Liver (tissue), 8 donors: ENCODE measurements at regions not wholly inside any gene's neighbourhood (a gene's known extent, or its start where the extent isn't known, plus 50 kb on each side); places are given as distances from the start of the nearest gene placed in this dataset.

Experiments used
- DNase-seq: peaks from one replicate; pipeline ENCODE4 v3.0.0-alpha.2; 2017; ENCODE audit warnings: low spot score
- H3K27ac ChIP-seq, 2 donors: one replicate each; pipeline ENCODE4 v1.7.0; 2013; ENCODE audit warnings: inconsistent platforms in 2 of 2, low read length in 2 of 2, control low read depth in 1 of 2, low read depth in 1 of 2, mild to moderate bottlenecking in 1 of 2
- H3K27me3 ChIP-seq, 4 donors: one replicate each; pipeline versions ENCODE4 v1.6.1 to v1.7.0; 2013; ENCODE audit warnings: low read length in 3 of 4, inconsistent platforms in 1 of 4, mild to moderate bottlenecking in 1 of 4, moderate library complexity in 1 of 4; ENCODE audit not compliant: control insufficient read depth in 4 of 4, insufficient read depth in 4 of 4
- H3K36me3 ChIP-seq, 4 donors: one replicate each; pipeline versions ENCODE4 v1.6.1 to v1.7.0; 2013; ENCODE audit warnings: low read length in 3 of 4, mild to moderate bottlenecking in 3 of 4, low read depth in 1 of 4, moderate library complexity in 1 of 4; ENCODE audit not compliant: control insufficient read depth in 4 of 4, insufficient read depth in 3 of 4
- H3K4me1 ChIP-seq, 4 donors: one replicate each; pipeline versions ENCODE4 v1.6.1 to v1.7.0; 2013; ENCODE audit warnings: low read length in 3 of 4, mild to moderate bottlenecking in 3 of 4, moderate library complexity in 1 of 4; ENCODE audit not compliant: control insufficient read depth in 4 of 4, insufficient read depth in 4 of 4
- H3K4me3 ChIP-seq, 3 donors: one replicate each; pipeline versions ENCODE4 v1.6.1 to v1.7.0; 2013; ENCODE audit warnings: low read length in 3 of 3, control low read depth in 1 of 3, low read depth in 1 of 3, mild to moderate bottlenecking in 1 of 3
- H3K9ac ChIP-seq, 2 donors: one replicate each; pipeline ENCODE4 v1.7.0; 2013; ENCODE audit warnings: low read length in 2 of 2, mild to moderate bottlenecking in 2 of 2, moderate library complexity in 2 of 2, control low read depth in 1 of 2, low read depth in 1 of 2
- H3K9me3 ChIP-seq, 4 donors: one replicate each; pipeline versions ENCODE4 v1.6.1 to v1.7.0; 2013; ENCODE audit warnings: low read length in 3 of 4; ENCODE audit not compliant: control insufficient read depth in 4 of 4
- EGR1 ChIP-seq, 2 donors: IDR thresholded peaks; 2 replicates each; pipeline ENCODE4 v1.6.1; 2016 to 2018; ENCODE audit warnings: antibody characterized with exemption in 2 of 2, low read depth in 2 of 2
- FOXA2 ChIP-seq: IDR thresholded peaks from 2 replicates; pipeline ENCODE4 v1.6.1; 2016; ENCODE audit warnings: antibody characterized with exemption
- GABPA ChIP-seq, 2 donors: IDR thresholded peaks in 1 of 2; conservative IDR thresholded peaks in 1 of 2; 2 replicates each; pipeline ENCODE4 v1.6.1; 2016; ENCODE audit warnings: antibody characterized with exemption in 2 of 2, mild to moderate bottlenecking in 1 of 2, moderate library complexity in 1 of 2
- HNF4A ChIP-seq, 2 donors: conservative IDR thresholded peaks; 2 replicates each; pipeline ENCODE4 v1.6.1; 2016; ENCODE audit warnings: antibody characterized with exemption in 2 of 2, mild to moderate bottlenecking in 2 of 2
- JUND ChIP-seq, 2 donors: IDR thresholded peaks; 2 replicates each; pipeline ENCODE4 v1.6.1; 2016; ENCODE audit warnings: antibody characterized with exemption in 2 of 2
- NR2F2 ChIP-seq: IDR thresholded peaks from 2 replicates; pipeline ENCODE4 v1.6.1; 2016; ENCODE audit warnings: antibody characterized with exemption
- REST ChIP-seq: IDR thresholded peaks from 2 replicates; pipeline ENCODE4 v1.6.1; 2016; ENCODE audit warnings: antibody characterized with exemption, mild to moderate bottlenecking
- RXRA ChIP-seq, 2 donors: IDR thresholded peaks; 2 replicates each; pipeline ENCODE4 v1.6.1; 2017 to 2018; ENCODE audit warnings: antibody characterized with exemption in 2 of 2, mild to moderate bottlenecking in 1 of 2
- SP1 ChIP-seq: IDR thresholded peaks from 2 replicates; pipeline ENCODE4 v1.6.1; 2018; ENCODE audit warnings: antibody characterized with exemption, mild to moderate bottlenecking
- WGBS: extraction: QIAGEN DNeasy Blood & Tissue Kit; methylation state at CpG from one replicate; pipeline ENCODE4 v1.1.7; 2013; 5-methylcytosine and 5-hydroxymethylcytosine counted together
- TF ChIP-seq, protein P1 (sequence below): fragments of 150-350 bp; IDR thresholded peaks from 2 replicates; pipeline ENCODE4 v1.5.1; 2017; ENCODE audit warnings: improper control_type of control experiment, low read depth, low read length; ENCODE audit not compliant: missing input control
- TF ChIP-seq, protein P2 (sequence below): IDR thresholded peaks from 2 replicates; pipeline ENCODE4 v1.6.1; 2016; ENCODE audit warnings: antibody characterized with exemption
- donor health status: healthy.
- donor health status: healthy.
- donor health status: healthy.
- donor health status: healthy.
- donor health status: healthy.

DNA sequence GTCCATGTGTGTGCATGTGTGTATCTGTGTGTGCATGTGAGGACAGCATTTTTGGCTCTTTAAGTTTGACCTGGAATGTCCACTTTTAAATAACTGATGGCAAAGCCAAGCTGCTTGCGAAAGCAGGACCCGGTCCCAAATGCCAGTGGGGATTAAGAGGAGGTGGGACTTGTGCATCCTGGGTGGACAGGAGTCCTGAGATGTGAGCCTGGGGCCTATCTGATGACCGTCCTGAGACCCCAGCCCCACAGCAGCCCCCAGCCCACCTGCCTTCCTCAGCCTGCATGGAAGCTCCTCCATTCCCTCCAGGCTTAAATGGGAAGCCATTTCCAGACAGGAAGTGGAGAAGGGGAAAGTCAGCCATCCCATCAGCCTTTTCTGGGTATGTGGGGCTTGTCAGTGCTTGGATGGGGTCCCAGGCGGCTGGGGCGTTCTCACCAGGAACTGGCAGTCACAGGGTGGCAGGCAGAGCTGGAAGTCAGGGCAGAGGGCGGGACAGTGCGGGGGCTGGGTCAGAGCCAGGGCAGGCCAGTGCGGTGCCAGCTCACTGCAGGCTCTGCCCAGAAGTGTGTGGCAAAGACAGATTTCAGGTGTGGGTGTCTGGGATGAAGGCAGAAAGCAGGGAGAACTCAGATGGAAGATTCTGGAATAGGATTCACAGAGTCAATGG lies 117.8 kb downstream of the ACKR3 start:
- WGBS, result 47% methylated on average over 8 of the region's 8 CpGs
- TF ChIP-seq NR2F2, result no peak
- no peak for TF ChIP-seq RXRA (IDR thresholded peaks at IDR 0.05)
- no peak for TF ChIP-seq HNF4A (conservative IDR thresholded peaks at IDR 0.05)
- TF ChIP-seq, protein P1, sequence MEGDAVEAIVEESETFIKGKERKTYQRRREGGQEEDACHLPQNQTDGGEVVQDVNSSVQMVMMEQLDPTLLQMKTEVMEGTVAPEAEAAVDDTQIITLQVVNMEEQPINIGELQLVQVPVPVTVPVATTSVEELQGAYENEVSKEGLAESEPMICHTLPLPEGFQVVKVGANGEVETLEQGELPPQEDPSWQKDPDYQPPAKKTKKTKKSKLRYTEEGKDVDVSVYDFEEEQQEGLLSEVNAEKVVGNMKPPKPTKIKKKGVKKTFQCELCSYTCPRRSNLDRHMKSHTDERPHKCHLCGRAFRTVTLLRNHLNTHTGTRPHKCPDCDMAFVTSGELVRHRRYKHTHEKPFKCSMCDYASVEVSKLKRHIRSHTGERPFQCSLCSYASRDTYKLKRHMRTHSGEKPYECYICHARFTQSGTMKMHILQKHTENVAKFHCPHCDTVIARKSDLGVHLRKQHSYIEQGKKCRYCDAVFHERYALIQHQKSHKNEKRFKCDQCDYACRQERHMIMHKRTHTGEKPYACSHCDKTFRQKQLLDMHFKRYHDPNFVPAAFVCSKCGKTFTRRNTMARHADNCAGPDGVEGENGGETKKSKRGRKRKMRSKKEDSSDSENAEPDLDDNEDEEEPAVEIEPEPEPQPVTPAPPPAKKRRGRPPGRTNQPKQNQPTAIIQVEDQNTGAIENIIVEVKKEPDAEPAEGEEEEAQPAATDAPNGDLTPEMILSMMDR, result no peak
- no peak for TF ChIP-seq FOXA2
- no peak for DNase-seq
- Histone ChIP-seq H3K27me3 (no peaks in the 10 kb centered on the region), H3K27ac (no peak overlapping the region), H3K36me3 (no peaks in the 10 kb centered on the region), H3K9me3 (no peaks in the 10 kb centered on the region), H3K9ac (no peak overlapping the region), H3K4me1 (peaks cover 0 to 3% (median 0%) of the 10 kb centered on the region in 4 donors), H3K4me3 (no peak overlapping the region)

GRCh38 chr2:236688157-236688556 lies 118.5 kb downstream of the ACKR3 start:
- Histone ChIP-seq H3K27me3 (no peaks in the 10 kb centered on the region), H3K9ac (no peak overlapping the region), H3K9me3 (no peaks in the 10 kb centered on the region), H3K4me3 (no peak overlapping the region), H3K36me3 (no peaks in the 10 kb centered on the region), H3K27ac (no peak overlapping the region), H3K4me1 (peaks cover 0 to 3% (median 0%) of the 10 kb centered on the region in 4 donors)
- no peak for DNase-seq
- WGBS, result 93% methylated on average over 6 of the region's 6 CpGs
- TF ChIP-seq JUND (IDR thresholded peaks at IDR 0.05) (no peak), HNF4A (conservative IDR thresholded peaks at IDR 0.05) (no peak), NR2F2 (no peak), EGR1 (IDR thresholded peaks at IDR 0.05; ENCODE audit: low read depth in 2 of 2) (no peak), FOXA2 (no peak), SP1 (no peak), REST (no peak), GABPA (IDR thresholded peaks at IDR 0.05 in 1 of 2, conservative IDR thresholded peaks at IDR 0.05 in 1 of 2) (no peak)
- TF ChIP-seq, protein P2, sequence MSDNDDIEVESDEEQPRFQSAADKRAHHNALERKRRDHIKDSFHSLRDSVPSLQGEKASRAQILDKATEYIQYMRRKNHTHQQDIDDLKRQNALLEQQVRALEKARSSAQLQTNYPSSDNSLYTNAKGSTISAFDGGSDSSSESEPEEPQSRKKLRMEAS, result no peak
